GM19467 (cell line): ENCODE measurements at regions not wholly inside any gene's neighbourhood (a gene's known extent, or its start where the extent isn't known, plus 50 kb on each side); places are given as distances from the start of the nearest gene placed in this dataset.
A peak's percentile ranks its signal among the peaks of the same experiment; 100 is the strongest.
"Not testable (repeated sequence)": the region's sequence is repeated elsewhere in the genome, so short reads cannot be mapped to it uniquely, and the experiment has no call there.

Experiments used
- ATAC-seq: cut with Tn5 transposase; IDR thresholded peaks from one replicate; pipeline ENCODE4 v1.9.1; 2021; ENCODE audit warnings: mild to moderate bottlenecking, moderate library complexity; ENCODE audit not compliant: unreplicated experiment

DNA sequence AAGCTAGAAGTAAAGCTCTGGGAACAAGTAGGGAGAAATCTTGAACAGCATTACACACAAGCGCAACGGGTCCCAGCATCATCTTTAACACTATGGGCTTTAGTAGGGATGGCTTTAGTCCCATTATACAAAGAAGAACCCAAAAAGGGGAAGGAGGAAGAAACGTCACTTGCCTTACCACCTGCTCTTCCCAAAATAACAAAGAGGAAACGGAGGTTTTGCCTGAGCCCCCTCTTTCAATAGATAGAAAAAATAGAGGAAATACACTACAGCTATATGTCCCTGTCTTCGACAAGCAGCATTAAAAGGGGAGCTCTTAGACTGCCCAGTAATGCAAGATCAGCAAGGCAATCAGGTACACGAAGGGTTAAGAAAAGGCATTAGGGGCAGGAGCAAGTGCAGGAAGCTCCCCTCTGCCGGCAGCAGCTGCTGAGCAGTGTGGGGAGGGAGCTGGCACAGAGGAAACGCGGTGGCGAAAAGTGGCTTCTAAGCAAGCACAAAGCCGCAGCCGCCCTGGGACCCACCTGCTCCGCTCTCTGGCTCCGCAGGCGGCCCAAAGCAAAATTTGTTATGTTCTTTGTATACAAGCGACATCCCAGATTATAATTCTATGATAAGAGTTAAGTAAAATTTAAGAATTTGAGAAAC is 1172.4 kb downstream of the TMEM121 start:
- ATAC-seq: not testable (repeated sequence)

DNA sequence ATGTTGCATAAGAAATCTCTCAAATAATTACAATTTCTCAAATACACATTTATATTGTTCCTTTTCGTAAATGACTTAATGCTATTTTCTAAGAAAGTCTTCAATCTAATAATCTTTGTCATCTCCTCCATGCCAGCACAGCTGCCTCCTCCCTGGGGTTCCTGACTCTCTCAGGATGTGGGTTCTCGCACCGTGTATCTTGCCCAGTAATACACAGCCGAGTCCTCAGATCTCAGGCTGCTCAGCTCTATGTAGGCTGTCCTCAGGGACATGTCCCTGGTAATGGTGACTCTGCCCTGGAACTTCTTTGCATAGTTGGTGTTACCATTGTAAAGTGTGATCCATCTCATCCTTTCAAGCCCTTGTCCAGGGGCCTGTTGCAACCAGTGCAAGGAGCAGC is 1177.3 kb downstream of the TMEM121 start:
- not testable (repeated sequence) for ATAC-seq

DNA sequence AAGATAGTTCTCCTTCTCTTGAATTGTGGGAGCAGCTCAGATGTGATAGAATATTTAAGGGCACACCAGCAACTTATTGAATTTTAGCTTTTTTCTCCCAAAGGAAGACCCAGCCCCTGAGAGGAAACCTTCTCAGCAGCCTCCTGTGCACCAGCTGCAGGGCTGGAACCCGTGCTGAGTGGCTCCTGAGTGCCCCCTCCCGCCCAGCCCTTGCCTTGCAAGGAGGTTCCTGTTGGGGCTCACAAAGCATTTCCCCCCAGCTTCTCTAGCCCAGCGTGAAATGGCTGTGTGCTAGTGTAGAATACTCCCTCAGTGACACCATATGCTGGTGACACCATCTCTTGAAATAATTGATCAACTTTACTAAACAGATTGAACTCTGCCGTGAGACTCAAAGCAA is 1180.1 kb downstream of the TMEM121 start:
- not testable (repeated sequence) for ATAC-seq

DNA sequence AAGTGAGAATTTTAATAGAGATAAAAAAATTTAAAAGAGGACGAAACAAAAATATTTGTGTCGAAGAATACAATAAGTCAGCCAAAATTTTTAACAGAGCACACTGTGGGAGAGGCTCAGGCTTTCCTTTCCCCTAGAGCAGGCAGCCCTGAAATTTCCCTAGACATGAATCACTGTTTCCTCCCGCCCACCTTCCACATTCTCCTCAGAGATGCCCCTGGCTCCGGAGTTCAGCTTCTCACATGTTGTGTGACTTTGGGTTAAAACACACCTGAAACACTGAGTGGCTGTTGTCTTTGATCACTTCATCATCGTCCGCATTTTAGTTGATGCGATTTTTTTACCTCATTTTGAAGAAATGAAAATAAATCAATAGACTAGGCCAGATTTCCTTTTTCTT is 1183.8 kb downstream of the TMEM121 start:
- ATAC-seq: not testable (repeated sequence)

- ATAC-seq: not testable (repeated sequence)
Measured at GRCh38 chr14:106712513-106712912, 1186.1 kb downstream of the TMEM121 start.

DNA sequence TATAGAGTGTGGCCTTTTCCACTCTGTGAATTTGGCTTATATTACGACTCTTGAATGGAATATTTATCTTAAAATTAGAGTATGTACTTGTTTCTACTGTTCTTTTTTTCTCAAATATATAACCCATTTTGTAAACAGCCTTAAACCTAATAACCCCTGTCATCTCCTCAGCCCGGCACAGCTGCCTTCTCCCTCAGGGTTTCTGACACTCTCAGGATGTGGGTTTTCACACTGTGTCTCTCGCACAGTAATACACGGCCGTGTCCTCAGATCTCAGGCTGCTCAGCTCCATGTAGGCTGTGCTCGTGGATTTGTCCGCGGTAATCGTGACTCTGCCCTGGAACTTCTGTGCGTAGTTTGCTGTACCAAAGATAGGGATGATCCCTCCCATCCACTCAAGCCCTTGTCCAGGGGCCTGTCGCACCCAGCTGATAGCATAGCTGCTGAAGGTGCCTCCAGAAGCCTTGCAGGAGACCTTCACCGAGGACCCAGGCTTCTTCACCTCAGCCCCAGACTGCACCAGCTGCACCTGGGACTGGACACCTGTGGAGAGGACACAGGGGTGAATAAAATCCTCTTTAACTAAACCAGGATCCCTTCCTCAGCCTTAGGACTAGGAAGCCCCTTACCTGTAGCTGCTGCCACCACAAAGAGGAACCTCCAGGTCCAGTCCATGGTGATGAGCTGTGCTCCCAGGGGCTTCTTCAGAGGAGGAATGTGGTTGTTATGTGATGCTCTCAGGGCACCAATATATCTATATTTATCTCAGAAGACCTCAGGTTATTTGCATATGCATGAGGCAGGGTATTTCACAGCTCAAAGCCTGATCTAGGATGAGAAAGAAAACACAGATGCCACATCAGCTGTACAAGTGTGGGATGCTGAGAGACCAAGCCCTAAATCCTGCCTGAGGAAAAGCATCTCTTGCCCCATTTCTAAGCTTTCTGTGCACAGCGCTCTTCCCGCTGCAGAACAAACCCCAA is 1188.4 kb downstream of the TMEM121 start:
- not testable (repeated sequence) for ATAC-seq

DNA sequence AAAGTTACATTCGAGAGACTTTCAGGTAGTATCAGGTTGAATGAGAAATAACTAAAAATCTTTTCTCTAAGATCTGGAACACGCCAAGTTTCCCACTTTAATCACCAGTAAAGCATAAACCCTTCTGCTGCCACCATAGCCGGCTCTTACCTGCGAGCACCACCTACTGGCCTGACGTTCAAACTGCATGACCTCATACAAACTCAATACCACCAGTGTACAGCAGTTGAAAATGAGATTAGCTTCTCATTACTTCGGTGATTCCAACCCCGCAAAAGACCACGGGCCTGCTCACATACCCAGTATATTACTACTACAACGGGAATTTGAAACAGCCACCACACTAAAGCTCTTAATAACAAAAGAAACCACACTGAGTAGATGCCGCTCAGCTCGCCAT is 1191.2 kb downstream of the TMEM121 start:
- not testable (repeated sequence) for ATAC-seq

- not testable (repeated sequence) for ATAC-seq
Measured at GRCh38 chr14:106719880-106720279, 1193.5 kb downstream of the TMEM121 start.

- ATAC-seq: not testable (repeated sequence)
Measured at GRCh38 chr14:106721926-106722325, 1195.5 kb downstream of the TMEM121 start.

DNA sequence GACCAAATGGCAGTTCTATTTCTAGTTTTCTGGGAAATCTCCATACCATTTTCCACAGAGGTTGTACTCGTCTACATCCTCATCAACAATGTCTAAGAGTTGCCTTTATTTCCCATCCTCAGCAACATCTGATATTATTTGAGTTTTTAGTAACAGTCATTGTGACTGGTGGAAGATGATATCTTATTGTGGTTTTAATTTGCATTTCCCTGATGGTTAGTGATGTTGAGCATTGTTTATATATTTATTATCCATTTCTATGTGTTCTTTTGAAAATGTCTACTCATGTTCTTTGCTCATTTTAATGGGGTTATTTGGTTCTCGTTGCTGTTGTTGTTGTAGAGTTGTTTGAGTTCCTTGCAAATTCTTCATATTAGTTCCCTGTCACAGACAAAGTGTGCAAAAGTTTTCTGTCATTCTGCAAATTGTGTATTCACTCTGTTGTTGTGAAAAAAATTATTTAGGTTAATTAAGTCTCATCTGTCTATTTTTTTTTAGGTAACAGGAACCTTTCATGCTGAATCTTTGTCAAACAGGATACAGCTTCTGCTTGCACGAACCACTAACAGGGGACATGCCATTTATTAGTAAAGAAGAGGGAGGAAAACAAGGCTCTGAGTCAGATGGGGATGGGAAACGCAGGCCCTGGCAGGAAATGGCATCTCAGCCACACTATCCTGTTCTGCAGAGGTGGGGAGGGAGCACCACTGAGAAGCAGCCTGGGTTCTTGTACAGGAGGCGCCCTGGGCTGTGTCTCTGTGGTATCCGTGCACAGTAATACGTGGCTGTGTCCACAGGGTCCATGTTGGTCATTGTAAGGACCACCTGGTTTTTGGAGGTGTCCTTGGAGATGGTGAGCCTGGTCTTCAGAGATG is 1196.7 kb downstream of the TMEM121 start:
- not testable (repeated sequence) for ATAC-seq

DNA sequence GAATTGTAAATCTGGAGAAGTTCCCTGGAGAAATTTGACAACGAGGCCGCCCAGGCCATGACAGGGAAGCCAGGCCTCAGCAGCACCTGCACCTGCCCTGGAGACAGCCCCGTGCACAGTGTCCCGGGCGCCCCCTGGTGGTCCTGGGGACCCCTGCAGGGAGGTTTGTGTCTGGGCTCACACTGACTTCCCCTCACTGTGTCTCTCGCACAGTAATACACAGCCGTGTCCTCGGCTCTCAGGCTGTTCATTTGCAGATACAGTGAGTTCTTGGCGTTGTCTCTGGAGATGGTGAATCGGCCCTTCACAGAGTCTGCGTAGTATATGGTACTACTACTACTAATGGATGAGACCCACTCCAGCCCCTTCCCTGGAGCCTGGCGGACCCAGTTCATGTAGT is 1201.6 kb downstream of the TMEM121 start:
- not testable (repeated sequence) for ATAC-seq

GRCh38 chr14:106728611-106729010 is 1202.2 kb downstream of the TMEM121 start:
- no peak for ATAC-seq

DNA sequence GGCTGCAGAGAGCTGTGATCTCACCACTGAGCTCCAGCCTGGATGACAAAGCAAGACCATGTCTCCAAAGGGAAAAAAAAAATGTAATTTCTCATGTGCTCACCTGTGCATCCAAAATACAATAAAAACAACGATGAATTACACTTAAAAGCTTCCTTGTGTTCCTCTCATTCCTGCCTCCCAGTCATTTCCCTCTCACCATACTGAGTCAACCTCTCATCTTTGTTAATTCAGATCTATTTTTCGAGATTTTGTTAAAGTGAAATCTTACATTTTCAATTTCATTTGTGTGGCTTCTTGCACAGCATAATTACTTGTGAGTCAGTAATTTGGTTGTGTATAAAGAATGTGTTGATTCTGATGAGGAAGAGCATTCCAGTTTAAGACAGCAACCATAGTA is 1203.2 kb downstream of the TMEM121 start:
- no peak for ATAC-seq

GRCh38 chr14:106733771-106734170 is 1207.4 kb downstream of the TMEM121 start:
- ATAC-seq: no peak

DNA sequence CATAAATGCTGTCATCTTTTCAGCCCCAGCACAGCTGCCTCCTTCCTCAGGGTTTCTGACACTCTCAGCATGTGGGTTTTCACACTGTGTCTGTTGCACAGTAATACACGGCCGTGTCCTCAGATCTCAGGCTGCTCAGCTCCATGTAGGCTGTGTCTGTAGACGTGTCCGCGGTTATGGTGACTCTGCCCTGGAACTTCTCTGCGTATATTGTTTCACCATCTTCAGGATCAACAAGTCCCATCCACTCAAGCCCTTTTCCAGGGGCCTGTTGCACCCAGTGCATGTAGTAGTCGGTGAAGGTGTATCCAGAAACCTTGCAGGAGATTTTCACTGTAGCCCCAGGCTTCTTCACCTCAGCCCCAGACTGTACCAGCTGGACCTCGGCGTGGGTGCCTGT is 1210.6 kb downstream of the TMEM121 start:
- no peak for ATAC-seq

DNA sequence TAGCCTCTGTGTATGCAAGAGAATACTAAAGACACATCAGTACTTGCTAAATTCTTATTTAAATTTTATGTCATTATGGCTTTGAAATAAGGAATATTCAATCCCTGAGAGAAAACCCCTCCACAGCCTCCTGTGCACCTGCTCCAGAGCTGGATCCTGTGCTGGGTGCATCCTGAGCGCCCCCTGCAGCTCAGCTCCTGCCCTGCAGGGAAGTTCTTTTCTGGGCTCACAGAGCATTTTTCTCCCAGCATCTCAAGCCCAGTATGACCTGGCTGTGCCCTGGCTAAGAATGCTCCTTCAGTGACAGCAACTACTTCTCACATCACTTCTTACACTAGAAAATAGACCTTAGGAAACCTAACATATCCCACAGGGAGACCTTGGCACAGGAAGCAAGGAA is 1211.7 kb downstream of the TMEM121 start:
- no peak for ATAC-seq

GRCh38 chr14:106738598-106739258 is 1212.3 kb downstream of the TMEM121 start:
- ATAC-seq: not testable (repeated sequence)

- ATAC-seq: peak; percentile 52
Measured at GRCh38 chr14:106741086-106741827, 1214.9 kb downstream of the TMEM121 start.

- ATAC-seq: peak; percentile 76
Measured at GRCh38 chr14:106745016-106745767, 1218.8 kb downstream of the TMEM121 start.
